Endothelial cell of umbilical vein (primary cell): ENCODE measurements at regions not wholly inside any gene's neighbourhood (a gene's known extent, or its start where the extent isn't known, plus 50 kb on each side); places are given as distances from the start of the nearest gene placed in this dataset.

Source experiments
- BruUV-seq: library from RNA; stranded (reverse); fragments of 400-500 nt; replicated peaks from 2 replicates; lab custom pipeline; 2021; lab: Mats Ljungman, UMichigan
- CTCF ChIA-PET: fragments of 300-600, 350-600 bp; sonication (Branson Sonifier 250); formaldehyde crosslinking; loops from one replicate; lab custom pipeline; 2021; ENCODE audit warnings: antibody characterized with exemption, inconsistent platforms; lab: Charles Lee
- POLR2A ChIA-PET: fragments of 300-600, 350-600 bp; sonication (Branson Sonifier 250); formaldehyde crosslinking; loops from one replicate; lab custom pipeline; 2021; ENCODE audit warnings: antibody characterized with exemption, inconsistent platforms; lab: Charles Lee
- DNase-seq: peaks from one replicate; pipeline ENCODE4 v3.0.0-alpha.2; 2011; ENCODE audit warnings: low read depth, low spot score
- FAIRE-seq: peaks from 2 replicates; lab custom pipeline; 2011; peaks lifted over from hg19 to GRCh38; lab: Jason Lieb, UNC
- H2AFZ ChIP-seq: 2 replicates; pipeline ENCODE4 v1.6.0; 2012; ENCODE audit warnings: low read depth, low read length, control low read depth, inconsistent platforms
- H3K27ac ChIP-seq: 2 replicates; pipeline ENCODE4 v1.5.1; 2011; ENCODE audit warnings: low read depth, mild to moderate bottlenecking, control low read depth, low read length, moderate library complexity; ENCODE audit not compliant: insufficient read depth
- H3K27me3 ChIP-seq, 2 experiments: 2 replicates each; pipeline versions ENCODE4 v1.6.0 to v1.6.1; 2011; ENCODE audit warnings: low read length in 2 of 2, mixed read lengths in 1 of 2; ENCODE audit not compliant: control insufficient read depth in 2 of 2, insufficient read depth in 2 of 2
- H3K36me3 ChIP-seq, 2 experiments: 2 replicates in 1 of 2; 3 replicates in 1 of 2; pipeline ENCODE4 v1.5.1; 2011; ENCODE audit warnings: low read length in 2 of 2, mild to moderate bottlenecking in 1 of 2, moderate library complexity in 1 of 2; ENCODE audit not compliant: control insufficient read depth in 2 of 2, insufficient read depth in 2 of 2; ENCODE audit errors: extremely low read depth in 1 of 2
- H3K4me1 ChIP-seq: 3 replicates; pipeline ENCODE4 v1.5.1; 2011; ENCODE audit warnings: mild to moderate bottlenecking, low read length; ENCODE audit not compliant: control insufficient read depth, insufficient read depth; ENCODE audit errors: extremely low read depth
- H3K4me2 ChIP-seq: 2 replicates; pipeline ENCODE4 v1.6.1; 2011; ENCODE audit warnings: low read length, control low read depth, mixed read lengths; ENCODE audit not compliant: insufficient read depth
- H3K4me3 ChIP-seq, 3 experiments: fragments of 200-600 bp in 1 of 3; sonication (generic), shearing (Covaris generic) in 1 of 3; replicated peaks in 1 of 3; 2 replicates each; pipeline ENCODE4 v1.5.1; 2011 to 2016; ENCODE audit warnings: control low read depth in 3 of 3, low read length in 3 of 3, mild to moderate bottlenecking in 2 of 3, inconsistent platforms in 1 of 3, low read depth in 1 of 3, moderate library complexity in 1 of 3; ENCODE audit not compliant: insufficient read depth in 1 of 3
- H3K79me2 ChIP-seq: 2 replicates; pipeline ENCODE4 v1.6.0; 2012; ENCODE audit warnings: low read length, inconsistent platforms; ENCODE audit not compliant: control insufficient read depth, insufficient read depth
- H3K9ac ChIP-seq: replicated peaks from 2 replicates; pipeline ENCODE3; 2011; ENCODE audit warnings: low read length, control low read depth; ENCODE audit not compliant: insufficient read depth; ENCODE audit errors: extremely low read depth
- H3K9me1 ChIP-seq: replicated peaks from 3 replicates; pipeline ENCODE4 v1.6.0; 2011; ENCODE audit warnings: mild to moderate bottlenecking, low read length; ENCODE audit not compliant: control insufficient read depth, insufficient read depth; ENCODE audit errors: extremely low read depth
- H3K9me3 ChIP-seq: replicated peaks from 2 replicates; pipeline ENCODE4 v1.5.1; 2012; ENCODE audit warnings: low read length, inconsistent platforms; ENCODE audit not compliant: control insufficient read depth, insufficient read depth
- H4K20me1 ChIP-seq: replicated peaks from 2 replicates; pipeline ENCODE3; 2011; ENCODE audit warnings: mild to moderate bottlenecking, low read length; ENCODE audit not compliant: control insufficient read depth, insufficient read depth; ENCODE audit errors: extremely low read depth
- EZH2 ChIP-seq: IDR thresholded peaks from 2 replicates; pipeline ENCODE4 v1.6.1; 2012; ENCODE audit warnings: borderline replicate concordance, low read depth, mild to moderate bottlenecking, moderate library complexity, low read length, inconsistent platforms; ENCODE audit not compliant: severe bottlenecking
- FOS ChIP-seq: IDR thresholded peaks from 2 replicates; pipeline ENCODE4 v1.6.1; 2011; ENCODE audit warnings: mild to moderate bottlenecking, low read length, moderate library complexity, borderline replicate concordance; ENCODE audit not compliant: insufficient read depth
- GATA2 ChIP-seq: IDR thresholded peaks from 2 replicates; pipeline ENCODE4 v1.7.0; 2011; ENCODE audit warnings: low read depth, mild to moderate bottlenecking, moderate library complexity, mixed read lengths, low read length; ENCODE audit not compliant: insufficient read length, insufficient read depth
- JUN ChIP-seq: IDR thresholded peaks from 2 replicates; pipeline ENCODE4 v1.6.1; 2011; ENCODE audit warnings: borderline replicate concordance, low read depth; ENCODE audit not compliant: insufficient read length, insufficient read depth
- MAX ChIP-seq: IDR thresholded peaks from 2 replicates; pipeline ENCODE4 v1.6.1; 2011; ENCODE audit not compliant: insufficient read depth, insufficient read length
- MYC ChIP-seq: IDR thresholded peaks from one replicate; pipeline ENCODE4 v1.6.1; 2011; ENCODE audit warnings: mild to moderate bottlenecking, low read depth, low read length
- POLR2A ChIP-seq: IDR thresholded peaks from 2 replicates; pipeline ENCODE4 v1.6.1; 2012; ENCODE audit warnings: low read depth, mild to moderate bottlenecking, control low read depth, low read length
- POLR2AphosphoS5 ChIP-seq: IDR thresholded peaks from 2 replicates; pipeline ENCODE4 v1.6.1; 2012; ENCODE audit warnings: low read depth, mild to moderate bottlenecking, control low read depth, low read length, moderate library complexity; ENCODE audit not compliant: insufficient read depth
- dilution Hi-C: fragments of 300-500 bp; cut with MboI; formaldehyde crosslinking; loops from one replicate; pipeline ENCODE4 v1.15.0; 2019; ENCODE audit warnings: low sequenced_read_pairs; ENCODE audit not compliant: extremely low pct_ligation_motif_present
- intact Hi-C: fragments of 100-400 bp; cut with micrococcal nuclease; formaldehyde crosslinking; loops from one replicate; pipeline ENCODE4 v1.10.0; 2022
- TF ChIP-seq, protein P1 (sequence below), 2 donors: IDR thresholded peaks; 1 replicate in 1 of 2; 2 replicates in 1 of 2; pipeline ENCODE4 v1.5.1; 2011; ENCODE audit warnings: low read length in 2 of 2, mild to moderate bottlenecking in 2 of 2, moderate library complexity in 2 of 2, control low read depth in 1 of 2, inconsistent platforms in 1 of 2, low read depth in 1 of 2; ENCODE audit not compliant: insufficient read depth in 1 of 2; ENCODE audit errors: extremely low read depth in 1 of 2

GRCh38 chr11:111101881-111102280 lies 143.6 kb upstream of the POU2AF2 start:
- DNase-seq (no peak), FAIRE-seq (no peak)
- no peaks in the 10 kb centered on the region for H3K79me2 ChIP-seq
- H3K9me3 ChIP-seq: no peaks in the 10 kb centered on the region
- H3K36me3 ChIP-seq: no peaks in the 10 kb centered on the region
- H3K27ac ChIP-seq: no peak overlapping the region
- POLR2A ChIA-PET: no interaction called here
- dilution Hi-C loops: no loop called here
- peaks cover 0 to 4% of the 10 kb centered on the region in 2 experiments for H3K27me3 ChIP-seq
- H2AFZ ChIP-seq: no peak overlapping the region
- H3K4me1 ChIP-seq: no peaks in the 10 kb centered on the region
- BruUV-seq: no TSS peak
- H3K9me1 ChIP-seq: no peaks in the 10 kb centered on the region
- intact Hi-C loops: no loop called here
- no peak overlapping the region for H3K4me3 ChIP-seq
- H3K9ac ChIP-seq: no peak overlapping the region
- CTCF ChIA-PET: no interaction called here
- TF ChIP-seq MAX: no peak
- no peak for TF ChIP-seq JUN
- no peak for TF ChIP-seq EZH2
- no peak for TF ChIP-seq MYC
- no peak for TF ChIP-seq POLR2A
- no peak for TF ChIP-seq GATA2
- TF ChIP-seq, protein P1, sequence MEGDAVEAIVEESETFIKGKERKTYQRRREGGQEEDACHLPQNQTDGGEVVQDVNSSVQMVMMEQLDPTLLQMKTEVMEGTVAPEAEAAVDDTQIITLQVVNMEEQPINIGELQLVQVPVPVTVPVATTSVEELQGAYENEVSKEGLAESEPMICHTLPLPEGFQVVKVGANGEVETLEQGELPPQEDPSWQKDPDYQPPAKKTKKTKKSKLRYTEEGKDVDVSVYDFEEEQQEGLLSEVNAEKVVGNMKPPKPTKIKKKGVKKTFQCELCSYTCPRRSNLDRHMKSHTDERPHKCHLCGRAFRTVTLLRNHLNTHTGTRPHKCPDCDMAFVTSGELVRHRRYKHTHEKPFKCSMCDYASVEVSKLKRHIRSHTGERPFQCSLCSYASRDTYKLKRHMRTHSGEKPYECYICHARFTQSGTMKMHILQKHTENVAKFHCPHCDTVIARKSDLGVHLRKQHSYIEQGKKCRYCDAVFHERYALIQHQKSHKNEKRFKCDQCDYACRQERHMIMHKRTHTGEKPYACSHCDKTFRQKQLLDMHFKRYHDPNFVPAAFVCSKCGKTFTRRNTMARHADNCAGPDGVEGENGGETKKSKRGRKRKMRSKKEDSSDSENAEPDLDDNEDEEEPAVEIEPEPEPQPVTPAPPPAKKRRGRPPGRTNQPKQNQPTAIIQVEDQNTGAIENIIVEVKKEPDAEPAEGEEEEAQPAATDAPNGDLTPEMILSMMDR (IDR thresholded peaks at IDR 0.05; ENCODE audit: extremely low read depth in 1 of 2, insufficient read depth in 1 of 2, low read depth in 1 of 2, low read length in 2 of 2): no peak
- no peak for TF ChIP-seq POLR2AphosphoS5
- no peak for TF ChIP-seq FOS
- no peaks in the 10 kb centered on the region for H4K20me1 ChIP-seq
- no peak overlapping the region for H3K4me2 ChIP-seq
